ENCODE measurements at regions not wholly inside any gene's neighbourhood (a gene's known extent, or its start where the extent isn't known, plus 50 kb on each side); places are given as distances from the start of the nearest gene placed in this dataset.

GRCh38 chr4:36775544-36775943 is 469.0 kb upstream of the NWD2 start:
- TF ChIP-seq CTCF (IDR thresholded peaks at IDR 0.05) (no peak), POLR2A (IDR thresholded peaks at IDR 0.05) (no peak)
